CD1c-positive myeloid dendritic cell (primary cell): ENCODE measurements at regions not wholly inside any gene's neighbourhood (a gene's known extent, or its start where the extent isn't known, plus 50 kb on each side); places are given as distances from the start of the nearest gene placed in this dataset.

Experiments used
- DNase-seq: peaks from one replicate; pipeline ENCODE4 v3.0.0-alpha.2; 2016; ENCODE audit errors: extremely low spot score

GRCh38 chr21:20522611-20523010 lies 475.6 kb upstream of the NCAM2 start:
- no peak for DNase-seq

GRCh38 chr21:20523191-20523590 lies 475.0 kb upstream of the NCAM2 start:
- no peak for DNase-seq

GRCh38 chr21:20527731-20528460 lies 470.3 kb upstream of the NCAM2 start:
- no peak for DNase-seq

GRCh38 chr21:20537130-20537529 lies 461.1 kb upstream of the NCAM2 start:
- no peak for DNase-seq

GRCh38 chr21:20538039-20538658 lies 460.1 kb upstream of the NCAM2 start:
- no peak for DNase-seq

GRCh38 chr21:20545454-20545853 lies 452.8 kb upstream of the NCAM2 start:
- no peak for DNase-seq

GRCh38 chr21:20551939-20552338 lies 446.3 kb upstream of the NCAM2 start:
- DNase-seq, result no peak

GRCh38 chr21:20554785-20555184 lies 443.4 kb upstream of the NCAM2 start:
- DNase-seq, result no peak

GRCh38 chr21:20570824-20571232 lies 427.4 kb upstream of the NCAM2 start:
- DNase-seq, result no peak

- no peak for DNase-seq
These were observed 425.6 kb upstream of the NCAM2 start for GRCh38 chr21:20572582-20572981.

- no peak for DNase-seq
These were observed 416.8 kb upstream of the NCAM2 start for GRCh38 chr21:20581361-20581760.

- no peak for DNase-seq
These were observed 406.9 kb upstream of the NCAM2 start for GRCh38 chr21:20591284-20591683.

- no peak for DNase-seq
These were observed 405.7 kb upstream of the NCAM2 start for GRCh38 chr21:20592463-20592862.

- DNase-seq, result no peak
These were observed 395.0 kb upstream of the NCAM2 start for GRCh38 chr21:20603236-20603635.

GRCh38 chr21:20611008-20611407 lies 387.2 kb upstream of the NCAM2 start:
- no peak for DNase-seq

- DNase-seq, result no peak
These were observed 384.6 kb upstream of the NCAM2 start for GRCh38 chr21:20613654-20614053.

- no peak for DNase-seq
These were observed 381.1 kb upstream of the NCAM2 start for GRCh38 chr21:20617130-20617529.

- no peak for DNase-seq
These were observed 379.3 kb upstream of the NCAM2 start for GRCh38 chr21:20618878-20619277.

GRCh38 chr21:20627594-20627993 lies 370.6 kb upstream of the NCAM2 start:
- DNase-seq, result no peak

- DNase-seq, result no peak
These were observed 366.6 kb upstream of the NCAM2 start for GRCh38 chr21:20631633-20632032.

- DNase-seq, result no peak
These were observed 359.2 kb upstream of the NCAM2 start for GRCh38 chr21:20639026-20639425.

- no peak for DNase-seq
These were observed 357.0 kb upstream of the NCAM2 start for GRCh38 chr21:20641241-20641640.

GRCh38 chr21:20642681-20643080 lies 355.5 kb upstream of the NCAM2 start:
- no peak for DNase-seq

- DNase-seq, result no peak
These were observed 353.7 kb upstream of the NCAM2 start for GRCh38 chr21:20644552-20644951.
